ENCODE measurements at regions not wholly inside any gene's neighbourhood (a gene's known extent, or its start where the extent isn't known, plus 50 kb on each side); places are given as distances from the start of the nearest gene placed in this dataset.
"Not testable (repeated sequence)": the region's sequence is repeated elsewhere in the genome, so short reads cannot be mapped to it uniquely, and the experiment has no call there.

DNA sequence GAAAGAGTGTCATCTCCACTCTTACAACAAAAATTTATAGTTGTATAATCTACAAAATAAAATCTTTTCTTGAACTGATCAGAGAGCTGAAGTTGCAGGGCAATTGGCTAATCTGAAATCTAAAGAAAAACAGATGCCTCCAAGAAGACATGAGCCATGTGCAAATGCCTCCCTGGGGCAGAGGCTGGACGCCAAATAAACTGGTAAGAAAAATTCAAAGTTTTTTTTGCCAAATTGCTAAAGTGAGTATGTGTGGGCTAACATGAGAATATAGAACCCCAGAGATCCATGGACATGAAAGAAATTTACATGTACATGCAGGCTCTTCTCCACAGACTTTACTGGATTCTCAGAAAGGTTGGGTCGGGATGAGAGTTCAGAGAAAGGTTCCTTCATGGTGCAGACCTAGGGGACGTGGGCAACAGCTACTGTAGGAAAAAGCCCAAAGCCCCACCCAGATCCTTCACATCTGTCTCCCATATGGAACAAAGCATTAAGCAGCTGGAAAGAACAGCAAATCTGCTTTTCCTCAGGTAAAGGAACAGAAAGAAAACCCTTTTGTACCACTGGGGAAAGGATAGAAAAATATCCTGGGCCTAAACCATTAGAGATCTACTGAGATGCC is 90.5 kb upstream of the SIRPG start:
- DNase-seq: no peak

DNA sequence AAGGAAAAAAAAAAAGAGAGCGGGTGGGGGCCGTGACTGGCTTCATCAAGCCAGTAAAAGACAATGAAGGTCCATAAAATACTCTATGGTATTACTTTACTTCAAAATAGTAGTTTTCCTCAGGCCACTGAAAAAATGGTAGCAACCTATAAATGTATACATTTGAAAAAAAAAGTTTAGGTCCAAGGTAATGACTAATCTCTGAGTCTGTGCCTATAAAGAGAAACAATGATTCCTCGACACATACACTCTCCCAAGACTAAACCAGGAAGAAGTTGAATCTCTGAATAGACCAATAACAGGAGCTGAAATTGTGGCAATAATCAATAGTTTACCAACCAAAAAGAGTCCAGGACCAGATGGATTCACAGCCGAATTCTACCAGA is 84.5 kb upstream of the SIRPG start:
- not testable (repeated sequence) for DNase-seq

DNA sequence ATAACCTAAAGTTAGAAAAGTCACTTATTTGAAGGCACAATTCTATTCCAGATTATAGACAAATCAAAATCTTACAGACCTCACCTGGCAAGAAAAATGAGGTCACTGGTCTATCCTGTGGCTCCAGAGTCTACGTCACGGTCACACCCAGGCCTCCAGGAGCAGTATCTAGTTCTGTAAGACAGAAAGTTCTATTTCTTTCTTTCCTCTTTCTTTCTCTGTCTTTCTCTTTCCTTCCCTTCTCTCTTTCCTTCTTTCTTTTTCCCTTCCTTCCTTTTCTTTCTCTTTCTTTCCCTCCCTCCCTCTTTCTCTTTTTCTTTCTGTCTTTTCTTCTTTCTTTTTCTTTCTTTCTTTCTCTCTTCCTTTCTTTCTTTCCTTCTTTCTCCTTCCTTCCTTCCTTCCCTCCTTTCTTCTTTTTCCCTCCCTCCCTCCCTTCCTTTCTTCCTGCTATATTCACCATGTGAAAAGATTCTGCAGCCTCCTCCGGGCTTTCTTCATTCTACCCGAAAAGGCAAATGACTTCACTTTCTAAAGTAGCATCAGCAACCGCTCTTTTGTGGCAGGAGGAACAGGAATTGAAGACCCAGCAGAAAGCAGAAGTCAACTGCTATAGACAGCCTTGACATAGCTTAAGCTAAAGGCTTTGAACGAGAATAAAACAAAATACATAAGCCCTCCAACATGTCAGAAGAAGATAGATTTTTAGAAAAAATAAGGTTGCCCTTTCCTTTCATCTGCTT is 83.9 kb upstream of the SIRPG start:
- no peak for DNase-seq

DNA sequence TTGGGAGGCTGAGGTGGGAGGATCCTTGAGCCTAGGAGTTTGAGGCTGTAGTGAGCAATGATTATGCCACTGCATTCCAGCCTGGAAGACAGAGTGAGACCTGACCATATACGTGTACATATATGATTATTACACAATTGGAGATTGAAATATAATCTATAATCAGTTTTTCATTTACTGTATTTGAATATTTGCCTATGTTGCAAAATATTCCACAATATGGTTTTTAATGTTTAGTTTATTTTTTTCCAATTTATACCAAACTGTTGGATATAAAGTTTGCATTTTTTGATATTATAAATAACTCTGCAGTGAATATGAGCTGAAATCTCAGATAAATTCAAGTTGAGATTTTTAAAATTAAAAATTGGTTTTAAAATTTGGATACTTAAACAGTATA is 79.6 kb upstream of the SIRPG start:
- no peak for DNase-seq

DNA sequence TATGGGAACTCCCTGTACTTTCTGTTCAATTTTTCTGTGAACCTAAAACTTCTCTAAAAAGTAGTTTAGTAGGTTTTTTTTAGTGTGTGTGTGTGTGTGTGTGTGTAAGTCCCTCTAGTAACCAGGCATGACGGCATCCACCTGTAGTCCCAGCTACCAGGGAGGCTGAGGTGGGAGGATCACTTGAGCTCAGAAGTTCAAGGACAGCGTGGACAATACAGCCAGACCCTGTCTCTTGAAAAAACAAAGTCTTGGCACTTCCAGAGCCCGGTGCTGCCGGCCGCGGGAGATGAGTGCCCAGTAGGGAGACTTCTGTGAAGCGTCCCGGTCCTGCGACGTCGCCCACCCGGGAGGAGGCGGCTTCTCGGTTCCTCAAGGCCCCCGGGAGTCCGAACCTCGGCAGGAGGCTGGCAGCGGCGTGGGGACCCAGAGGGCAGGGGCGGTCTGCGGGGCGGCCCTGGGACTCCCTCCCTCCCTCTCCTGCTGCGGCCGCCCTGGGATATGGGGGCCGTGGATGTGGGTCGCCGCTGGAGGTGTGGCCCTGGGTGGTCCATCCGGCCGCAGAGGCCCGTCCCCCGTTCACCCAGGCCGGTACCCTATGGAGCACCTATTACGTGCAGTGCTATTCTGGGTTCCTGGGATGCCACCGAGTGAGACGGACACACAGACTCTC is 78.0 kb upstream of the SIRPG start:
- DNase-seq: no peak

DNA sequence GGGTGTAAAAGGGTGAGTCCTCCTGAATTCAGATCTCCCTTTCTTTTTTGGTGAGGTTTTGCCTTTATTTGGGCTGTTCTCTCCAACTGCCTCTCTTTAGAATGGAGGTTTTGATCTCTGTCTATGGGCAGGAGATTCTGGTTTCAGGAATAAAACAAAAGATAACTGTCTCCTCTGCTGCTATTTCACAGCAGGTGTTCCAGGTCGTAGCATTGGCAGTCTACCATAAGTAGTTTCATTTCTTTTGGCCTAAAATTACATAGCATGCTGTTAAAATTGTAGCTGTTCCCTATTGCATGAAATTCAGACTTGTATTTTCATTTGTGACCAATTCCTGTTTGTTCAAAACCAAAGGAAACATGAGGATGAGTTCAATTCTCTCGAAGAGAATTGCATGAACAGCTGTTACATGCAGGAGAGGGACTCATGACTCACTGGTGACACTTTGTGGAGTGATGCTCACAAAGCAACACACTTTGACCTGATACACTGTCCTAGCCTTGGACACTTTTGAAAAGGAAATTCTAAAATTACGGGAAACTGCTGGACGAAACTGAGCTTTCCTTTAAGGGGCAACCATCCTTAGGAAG is 76.8 kb upstream of the SIRPG start:
- no peak for DNase-seq

DNA sequence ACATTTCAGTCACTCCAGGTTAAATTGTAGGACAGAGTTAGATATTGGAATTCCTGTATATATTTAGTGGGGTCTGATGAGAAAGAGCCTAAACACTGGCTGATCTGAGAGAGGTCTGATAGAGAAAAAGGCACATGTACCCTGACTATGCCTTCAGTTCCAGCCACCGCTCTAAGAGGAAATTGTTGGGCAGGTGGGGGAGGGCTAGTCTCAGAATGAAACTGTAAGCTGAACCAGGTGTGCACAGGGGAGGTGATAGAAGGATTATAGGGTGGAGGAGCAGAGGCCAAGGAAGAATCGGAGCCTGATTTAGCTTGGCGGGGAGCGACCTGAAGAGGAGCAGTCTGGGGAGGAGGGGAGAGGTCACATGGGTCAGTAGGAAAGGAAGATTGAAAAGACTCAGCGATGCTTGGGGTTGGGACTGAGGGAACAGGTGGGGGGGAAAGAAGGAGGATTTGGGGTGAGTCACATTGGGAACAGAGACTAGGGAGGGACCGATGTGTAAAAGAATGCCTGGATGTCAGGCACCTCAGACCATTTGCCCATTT is 74.3 kb upstream of the SIRPG start:
- peak in 1 of 2 donors; percentile 22 for DNase-seq

DNA sequence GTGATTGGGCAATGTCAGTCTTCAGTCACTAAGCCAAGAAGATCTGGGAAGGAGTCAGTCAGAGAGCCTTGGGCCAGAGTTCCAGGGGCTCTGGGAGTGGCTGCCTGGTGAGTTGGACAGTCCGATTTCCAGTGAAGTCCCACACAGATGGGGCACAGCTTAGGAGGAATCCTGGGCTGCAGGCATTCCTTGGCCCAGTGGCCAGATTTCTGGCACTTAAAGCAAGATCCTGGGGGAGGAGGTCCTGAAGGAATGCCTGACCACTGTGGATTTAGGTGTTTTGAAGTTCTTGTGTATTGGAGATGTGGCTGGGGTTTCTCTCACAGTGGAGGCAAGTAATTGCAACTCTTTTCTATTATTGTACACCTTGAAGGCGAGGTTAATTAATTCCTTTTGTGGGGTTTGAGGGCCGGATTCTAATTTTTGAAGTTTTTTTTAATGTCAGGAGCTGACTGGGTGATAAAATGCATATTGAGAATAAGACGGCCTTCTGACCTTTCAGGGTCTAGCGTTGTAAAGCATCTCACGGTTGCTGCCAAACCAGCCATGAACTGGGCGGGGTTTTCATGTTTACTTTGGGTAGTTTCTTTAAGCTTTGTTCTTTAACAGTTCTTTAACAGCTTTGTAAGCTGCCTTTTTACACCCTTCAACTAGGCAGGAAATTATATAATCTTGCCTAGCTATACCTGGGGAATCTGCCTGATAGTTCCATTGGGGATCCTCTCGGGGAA is 73.6 kb upstream of the SIRPG start:
- not testable (repeated sequence) for DNase-seq

DNA sequence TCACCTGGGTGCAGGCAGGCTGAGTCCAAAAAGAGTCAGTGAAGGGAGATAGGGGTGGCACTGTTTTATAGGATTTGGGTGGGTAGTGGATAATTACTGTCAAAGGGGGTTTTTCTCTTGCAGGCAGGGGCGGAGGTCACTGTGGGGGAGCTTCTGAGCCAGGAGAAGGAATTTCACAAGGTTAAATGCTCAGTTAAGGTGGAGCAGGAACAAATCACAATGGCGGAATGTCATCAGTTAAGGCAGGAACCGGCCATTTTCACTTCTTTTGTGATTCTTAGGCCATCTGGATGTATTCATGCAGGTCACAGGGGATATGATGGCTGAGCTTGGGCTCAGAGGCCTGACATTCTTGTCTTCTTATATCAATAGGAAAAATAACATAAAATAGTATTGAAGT is 69.7 kb upstream of the SIRPG start:
- DNase-seq: not testable (repeated sequence)

DNA sequence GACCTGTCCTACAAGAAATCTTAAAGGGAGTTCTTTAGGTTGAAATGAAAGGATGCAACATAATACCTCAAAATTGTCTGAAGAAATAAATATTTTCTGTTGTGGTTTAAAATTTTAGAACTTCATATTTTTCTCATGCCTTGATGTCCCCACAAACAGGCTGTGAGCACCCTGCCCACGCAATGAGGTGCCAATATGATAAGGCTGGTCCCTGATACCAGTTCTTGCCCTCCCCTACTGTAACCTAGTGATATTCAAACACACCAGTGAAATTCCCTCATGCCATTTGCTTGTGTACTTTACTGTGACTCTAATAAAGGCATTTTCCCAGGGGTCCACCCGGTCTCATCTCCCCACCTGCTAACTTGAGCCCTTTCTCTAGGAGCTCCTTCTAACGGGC is 67.3 kb upstream of the SIRPG start:
- DNase-seq: no peak

DNA sequence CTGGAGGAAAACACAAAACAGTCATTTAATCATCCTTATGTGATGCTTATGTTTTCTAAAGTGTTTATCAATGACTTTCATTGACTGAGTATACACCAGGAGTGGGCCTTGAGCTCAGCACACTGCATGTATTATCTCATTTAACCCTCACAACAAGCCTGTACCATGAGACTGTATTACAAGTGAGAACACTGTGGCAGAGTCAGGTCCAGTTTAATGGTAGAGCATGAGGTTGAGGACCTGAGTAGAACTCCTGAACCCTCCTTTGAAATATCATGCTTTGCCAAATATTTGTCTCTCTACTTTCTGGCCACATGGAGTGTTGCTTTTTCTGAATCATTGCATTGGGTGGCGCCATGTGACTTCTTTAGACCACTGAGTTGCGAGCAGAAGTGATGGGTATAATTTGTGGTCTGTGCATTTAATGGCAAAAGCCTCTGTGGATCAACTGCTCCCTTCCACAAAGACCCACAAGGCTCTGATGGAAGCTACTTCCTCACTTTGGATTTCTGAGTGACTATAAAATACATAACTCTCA is 65.0 kb upstream of the SIRPG start:
- no peak for DNase-seq

DNA sequence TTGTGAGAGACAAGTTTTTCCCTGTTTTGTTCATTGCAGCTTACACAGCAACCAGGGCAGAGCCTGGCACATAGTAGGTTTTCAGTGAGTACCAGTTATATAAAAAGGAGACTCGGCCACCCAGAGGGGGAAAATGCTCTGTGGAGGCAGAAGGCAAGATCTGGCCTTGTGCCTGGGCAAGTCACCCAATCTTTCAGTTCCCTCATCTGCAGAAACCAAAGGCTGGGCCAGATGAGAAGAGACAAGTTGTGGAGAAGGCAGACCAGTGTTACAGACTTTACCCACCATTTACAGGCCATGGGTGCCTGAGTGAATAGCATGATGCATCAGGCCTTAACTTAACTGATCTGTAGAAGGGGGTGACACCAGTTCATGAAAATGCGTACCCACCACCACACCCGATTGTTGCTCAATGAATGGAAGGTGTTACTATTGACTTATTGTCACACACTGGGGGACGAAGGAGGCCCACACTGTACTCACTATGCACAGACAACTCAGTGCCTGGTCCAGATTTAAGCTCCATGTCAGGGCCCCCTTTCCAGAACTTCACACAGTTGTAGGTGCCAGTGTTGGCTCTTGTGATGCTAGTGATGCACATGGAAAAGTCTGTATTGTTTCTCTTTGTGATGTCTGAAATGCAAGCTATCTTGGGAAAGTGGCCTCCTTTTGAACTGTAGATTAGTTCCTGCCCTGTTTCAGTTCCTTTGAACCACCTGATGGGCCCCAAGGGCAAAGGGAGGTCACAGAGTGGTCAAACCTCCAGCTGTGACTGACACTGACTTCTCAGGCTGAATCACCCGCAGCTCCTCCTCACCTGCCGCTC is 64.3 kb upstream of the SIRPG start:
- DNase-seq: no peak

DNA sequence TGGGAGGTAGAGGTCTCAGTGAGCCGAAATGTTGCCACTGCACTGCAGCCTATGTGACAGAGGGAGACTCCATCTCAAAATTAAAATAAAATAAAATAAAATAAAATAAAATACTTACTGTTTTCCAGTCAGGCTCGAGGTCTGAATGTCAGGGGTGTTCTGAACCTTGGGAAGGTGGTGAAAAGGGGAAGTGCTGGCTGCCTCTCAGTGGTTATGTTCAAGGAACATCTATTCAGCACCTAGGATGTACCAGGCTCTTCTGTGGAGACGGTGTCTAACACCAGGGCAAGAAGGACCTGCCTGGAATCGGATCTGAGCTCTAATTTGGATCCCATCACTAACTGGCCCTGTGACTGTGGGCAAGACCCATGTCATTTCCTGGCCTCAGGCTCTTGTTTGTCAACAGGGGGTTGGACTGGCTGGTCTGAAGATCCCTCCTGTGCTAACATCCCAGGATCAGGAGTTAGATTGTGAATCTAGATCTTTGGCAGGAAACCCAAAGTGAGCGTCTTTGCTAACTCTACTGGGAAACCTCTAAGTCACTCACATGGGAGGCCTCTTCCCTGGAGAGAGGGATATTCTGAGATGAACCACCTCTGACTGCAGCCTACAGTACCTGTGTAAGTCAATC is 63.4 kb upstream of the SIRPG start:
- DNase-seq: no peak

DNA sequence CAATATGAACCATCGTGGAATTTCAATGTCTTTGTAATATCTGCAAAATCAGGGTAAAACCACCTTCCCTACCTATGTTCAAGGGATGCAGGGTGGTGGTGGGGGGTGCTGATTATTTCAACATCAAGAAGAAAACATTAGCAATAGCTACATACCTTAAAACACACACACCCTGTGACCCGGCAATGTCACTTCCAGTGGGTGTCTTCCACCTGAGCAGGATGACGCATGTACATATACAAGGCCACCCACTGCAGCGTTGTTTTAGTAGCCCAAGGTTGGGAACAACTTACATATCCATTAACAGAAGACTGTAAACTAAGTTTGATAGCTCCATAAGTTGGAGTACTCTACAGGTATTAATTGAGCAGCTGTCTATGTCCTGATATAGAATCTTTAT is 62.6 kb upstream of the SIRPG start:
- DNase-seq: no peak

DNA sequence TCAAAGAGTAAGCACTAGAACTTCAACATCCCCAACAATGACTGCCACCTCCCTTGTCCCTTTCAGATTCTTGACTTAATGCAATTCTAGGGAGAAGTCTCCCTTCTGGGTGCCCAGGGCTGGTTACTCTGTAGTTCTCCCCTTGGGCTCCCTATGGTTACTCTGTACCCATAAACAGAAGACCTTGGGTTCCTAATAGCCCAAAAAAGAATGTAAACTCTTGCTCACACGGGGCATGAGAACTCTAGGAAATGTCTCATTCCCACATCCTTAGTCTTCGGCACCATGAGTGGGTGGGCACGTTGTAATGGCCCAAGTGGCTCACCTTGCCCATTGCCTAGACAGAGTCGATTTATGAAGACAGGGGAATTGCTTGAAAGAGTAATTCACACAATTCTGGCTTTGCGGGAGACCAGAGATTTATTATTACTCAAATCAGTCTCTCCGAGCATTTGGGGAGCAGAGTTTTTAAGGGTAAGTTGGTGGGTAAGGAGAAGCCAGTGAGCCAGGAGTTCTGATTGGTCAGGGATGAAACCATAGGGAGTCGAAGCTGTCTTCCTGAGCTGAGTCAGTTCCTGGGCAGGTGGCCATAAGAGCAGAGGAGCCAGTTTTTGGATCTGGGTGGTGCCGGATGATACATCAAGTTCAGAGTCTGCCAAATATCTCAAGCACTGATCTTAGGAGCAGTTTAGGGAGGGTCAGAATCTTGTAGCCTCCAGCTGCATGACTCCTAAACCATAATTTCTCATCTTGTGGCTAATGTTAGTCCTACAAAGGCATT is 61.2 kb upstream of the SIRPG start:
- DNase-seq: no peak

DNA sequence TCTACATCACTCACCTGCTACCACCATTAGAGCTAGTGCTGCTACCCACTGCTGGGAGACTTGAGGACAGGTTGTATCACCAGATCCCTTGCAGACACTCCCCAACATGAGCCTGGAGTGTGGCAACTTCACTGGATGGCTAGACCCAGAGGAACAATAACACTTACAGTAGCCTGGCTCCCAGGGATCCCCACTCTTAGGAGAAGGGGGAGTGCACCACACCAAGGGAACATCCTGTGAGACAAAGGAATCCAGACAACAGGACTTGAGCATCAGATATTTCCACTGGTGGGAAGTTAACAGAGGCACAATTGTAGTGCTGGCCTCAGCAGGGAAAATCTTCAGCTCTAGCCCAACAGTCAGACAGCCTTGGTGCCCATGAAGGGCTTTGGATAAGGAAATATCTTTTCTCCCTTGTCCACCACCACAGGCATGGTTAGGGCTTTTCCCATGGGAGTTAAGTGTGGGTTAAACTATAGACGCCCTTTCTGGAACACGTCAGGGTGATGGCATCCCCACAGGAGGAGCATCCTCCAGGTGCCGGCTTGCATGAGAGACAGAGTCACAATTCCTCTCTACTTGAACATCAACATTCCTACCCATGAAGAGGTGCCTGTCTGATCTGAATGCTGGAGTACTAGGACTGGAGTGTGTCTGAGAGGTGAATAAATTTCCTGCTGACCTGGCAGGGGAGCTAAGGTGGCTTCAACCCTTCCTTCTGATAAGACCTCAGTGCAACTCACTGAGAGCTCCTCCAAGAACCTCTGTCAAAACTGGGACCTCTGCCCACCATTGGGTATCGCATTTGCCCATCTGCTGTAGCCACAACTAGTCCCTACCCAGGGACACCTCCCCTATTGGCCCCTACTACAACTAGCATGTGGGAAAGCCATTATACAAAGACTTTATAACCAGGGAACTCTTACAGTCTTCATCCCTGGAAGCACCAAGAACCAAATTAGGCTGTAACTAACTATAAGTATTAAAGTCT is 55.4 kb upstream of the SIRPG start:
- DNase-seq: no peak

DNA sequence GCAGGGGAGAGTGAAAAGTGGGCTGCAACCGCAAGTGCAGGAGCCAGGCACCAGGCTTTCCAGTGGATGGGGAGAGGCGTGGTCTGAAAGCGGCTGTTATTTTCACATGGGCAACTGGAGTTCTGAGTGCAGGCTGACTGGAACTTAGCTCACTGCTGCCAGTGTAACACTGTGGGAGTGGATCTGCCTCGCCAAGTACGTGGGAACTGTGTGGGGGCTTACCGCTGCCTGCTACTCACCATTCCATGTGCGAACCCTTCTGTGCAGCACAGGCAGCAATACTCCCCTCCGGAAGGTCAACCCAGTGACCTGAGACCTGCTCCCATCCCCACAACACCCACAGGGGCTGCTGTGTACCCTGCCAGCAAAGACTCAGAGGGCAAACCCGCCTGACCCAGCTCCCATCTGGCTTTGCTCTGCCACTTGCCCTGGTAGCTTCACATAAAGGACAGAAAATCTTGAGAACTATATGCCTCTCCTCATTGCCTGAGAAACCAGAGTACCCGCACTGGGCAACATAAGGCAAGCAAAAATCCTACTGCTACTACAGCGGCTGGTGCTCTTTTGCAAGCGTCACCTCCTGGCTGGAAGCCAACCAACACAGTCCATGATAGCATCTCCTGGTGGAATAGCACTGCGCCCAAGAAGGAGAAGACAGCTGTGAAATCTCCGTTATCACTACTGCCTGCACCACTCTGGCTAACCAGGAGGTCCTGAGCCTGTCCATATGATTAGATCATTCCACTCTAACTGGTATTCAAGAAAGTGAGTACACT is 54.4 kb upstream of the SIRPG start:
- DNase-seq: no peak

DNA sequence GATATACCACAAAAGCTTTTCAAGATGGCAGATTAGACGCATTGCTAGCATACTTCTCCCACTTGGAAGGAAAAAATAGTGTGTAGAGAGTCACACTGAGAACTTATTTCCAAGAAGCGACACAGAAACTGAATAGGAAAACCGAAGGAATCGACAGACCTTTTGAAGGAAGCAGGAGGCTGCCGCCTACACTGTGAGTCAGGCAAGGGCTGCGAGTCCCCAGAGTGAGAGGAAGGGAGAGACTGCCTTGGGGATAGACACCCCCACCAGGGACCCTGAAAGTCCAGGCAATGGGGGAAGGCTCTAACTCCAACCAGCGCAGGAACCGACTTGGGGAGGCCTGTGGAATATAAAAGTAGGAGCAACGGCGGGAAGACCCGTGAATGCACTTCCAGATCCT is 53.7 kb upstream of the SIRPG start:
- DNase-seq: no peak
